ENCODE measurements at regions not wholly inside any gene's neighbourhood (a gene's known extent, or its start where the extent isn't known, plus 50 kb on each side); places are given as distances from the start of the nearest gene placed in this dataset.

DNA sequence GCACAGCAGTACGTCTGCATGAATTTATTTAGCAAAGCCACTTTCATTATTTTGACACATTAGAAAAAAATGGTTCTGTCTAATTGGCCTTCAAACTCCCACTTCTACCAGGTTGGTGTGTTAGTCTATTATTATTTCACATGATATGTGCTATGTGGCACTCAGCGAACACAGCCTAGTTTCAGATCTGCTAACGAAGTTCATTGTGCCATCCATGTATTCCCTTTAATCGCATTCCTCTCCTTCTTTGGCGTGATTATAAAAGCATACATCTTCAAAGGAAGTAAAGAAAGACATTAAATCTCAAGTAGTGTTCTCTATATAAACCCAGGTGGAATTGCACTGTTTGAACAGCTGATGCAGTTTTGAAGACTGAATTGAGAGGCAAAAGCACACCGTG, 96.4 kb upstream of the CACNA2D1 start:
- TF ChIP-seq, protein P1, sequence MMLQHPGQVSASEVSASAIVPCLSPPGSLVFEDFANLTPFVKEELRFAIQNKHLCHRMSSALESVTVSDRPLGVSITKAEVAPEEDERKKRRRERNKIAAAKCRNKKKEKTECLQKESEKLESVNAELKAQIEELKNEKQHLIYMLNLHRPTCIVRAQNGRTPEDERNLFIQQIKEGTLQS (IDR thresholded peaks at IDR 0.05; ENCODE audit: borderline replicate concordance, extremely low read depth, low read depth, low read length) = no peak
- TF ChIP-seq PML (IDR thresholded peaks at IDR 0.05; ENCODE audit: low read length) (no peak), BRCA1 (IDR thresholded peaks at IDR 0.05; ENCODE audit: low read depth, low read length) (no peak), CTCF (IDR thresholded peaks at IDR 0.05 in 2 of 3, conservative IDR thresholded peaks at IDR 0.05 in 1 of 3; ENCODE audit: control insufficient read depth in 2 of 3, extremely low read depth in 1 of 3, insufficient read depth in 1 of 3, low read depth in 3 of 3, low read length in 3 of 3) (no peak), YBX1 (IDR thresholded peaks at IDR 0.05) (no peak), REST (IDR thresholded peaks at IDR 0.05; ENCODE audit: low read depth, low read length) (no peak), STAT1 (conservative IDR thresholded peaks at IDR 0.05) (no peak), SUPT20H (IDR thresholded peaks at IDR 0.05; ENCODE audit: borderline replicate concordance, control insufficient read depth, low read depth, low read length) (no peak), FOXK2 (IDR thresholded peaks at IDR 0.05) (no peak), GABPA (IDR thresholded peaks at IDR 0.05; ENCODE audit: low read depth) (no peak), HDGF (IDR thresholded peaks at IDR 0.05) (no peak), EP300 (IDR thresholded peaks at IDR 0.05; ENCODE audit: borderline replicate concordance in 1 of 2, control insufficient read depth in 1 of 2, low read depth in 2 of 2, low read length in 2 of 2) (no peak)
- TF ChIP-seq, protein P2, sequence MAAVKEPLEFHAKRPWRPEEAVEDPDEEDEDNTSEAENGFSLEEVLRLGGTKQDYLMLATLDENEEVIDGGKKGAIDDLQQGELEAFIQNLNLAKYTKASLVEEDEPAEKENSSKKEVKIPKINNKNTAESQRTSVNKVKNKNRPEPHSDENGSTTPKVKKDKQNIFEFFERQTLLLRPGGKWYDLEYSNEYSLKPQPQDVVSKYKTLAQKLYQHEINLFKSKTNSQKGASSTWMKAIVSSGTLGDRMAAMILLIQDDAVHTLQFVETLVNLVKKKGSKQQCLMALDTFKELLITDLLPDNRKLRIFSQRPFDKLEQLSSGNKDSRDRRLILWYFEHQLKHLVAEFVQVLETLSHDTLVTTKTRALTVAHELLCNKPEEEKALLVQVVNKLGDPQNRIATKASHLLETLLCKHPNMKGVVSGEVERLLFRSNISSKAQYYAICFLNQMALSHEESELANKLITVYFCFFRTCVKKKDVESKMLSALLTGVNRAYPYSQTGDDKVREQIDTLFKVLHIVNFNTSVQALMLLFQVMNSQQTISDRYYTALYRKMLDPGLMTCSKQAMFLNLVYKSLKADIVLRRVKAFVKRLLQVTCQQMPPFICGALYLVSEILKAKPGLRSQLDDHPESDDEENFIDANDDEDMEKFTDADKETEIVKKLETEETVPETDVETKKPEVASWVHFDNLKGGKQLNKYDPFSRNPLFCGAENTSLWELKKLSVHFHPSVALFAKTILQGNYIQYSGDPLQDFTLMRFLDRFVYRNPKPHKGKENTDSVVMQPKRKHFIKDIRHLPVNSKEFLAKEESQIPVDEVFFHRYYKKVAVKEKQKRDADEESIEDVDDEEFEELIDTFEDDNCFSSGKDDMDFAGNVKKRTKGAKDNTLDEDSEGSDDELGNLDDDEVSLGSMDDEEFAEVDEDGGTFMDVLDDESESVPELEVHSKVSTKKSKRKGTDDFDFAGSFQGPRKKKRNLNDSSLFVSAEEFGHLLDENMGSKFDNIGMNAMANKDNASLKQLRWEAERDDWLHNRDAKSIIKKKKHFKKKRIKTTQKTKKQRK (IDR thresholded peaks at IDR 0.05; ENCODE audit: low read depth, low read length) = no peak
